Hematopoietic multipotent progenitor cell treated with erythropoietin and hydrocortisone succinate and interleukin-3 and kit ligand, for 8 days (in vitro differentiated cells): ENCODE measurements at regions not wholly inside any gene's neighbourhood (a gene's known extent, or its start where the extent isn't known, plus 50 kb on each side); places are given as distances from the start of the nearest gene placed in this dataset.
A peak's percentile ranks its signal among the peaks of the same experiment; 100 is the strongest.

Experiments
- DNase-seq: peaks from one replicate; pipeline ENCODE4 v3.0.0-alpha.2; 2015

GRCh38 chr22:27267145-27267544 lies 534.4 kb downstream of the MN1 start:
- DNase-seq = no peak

DNA sequence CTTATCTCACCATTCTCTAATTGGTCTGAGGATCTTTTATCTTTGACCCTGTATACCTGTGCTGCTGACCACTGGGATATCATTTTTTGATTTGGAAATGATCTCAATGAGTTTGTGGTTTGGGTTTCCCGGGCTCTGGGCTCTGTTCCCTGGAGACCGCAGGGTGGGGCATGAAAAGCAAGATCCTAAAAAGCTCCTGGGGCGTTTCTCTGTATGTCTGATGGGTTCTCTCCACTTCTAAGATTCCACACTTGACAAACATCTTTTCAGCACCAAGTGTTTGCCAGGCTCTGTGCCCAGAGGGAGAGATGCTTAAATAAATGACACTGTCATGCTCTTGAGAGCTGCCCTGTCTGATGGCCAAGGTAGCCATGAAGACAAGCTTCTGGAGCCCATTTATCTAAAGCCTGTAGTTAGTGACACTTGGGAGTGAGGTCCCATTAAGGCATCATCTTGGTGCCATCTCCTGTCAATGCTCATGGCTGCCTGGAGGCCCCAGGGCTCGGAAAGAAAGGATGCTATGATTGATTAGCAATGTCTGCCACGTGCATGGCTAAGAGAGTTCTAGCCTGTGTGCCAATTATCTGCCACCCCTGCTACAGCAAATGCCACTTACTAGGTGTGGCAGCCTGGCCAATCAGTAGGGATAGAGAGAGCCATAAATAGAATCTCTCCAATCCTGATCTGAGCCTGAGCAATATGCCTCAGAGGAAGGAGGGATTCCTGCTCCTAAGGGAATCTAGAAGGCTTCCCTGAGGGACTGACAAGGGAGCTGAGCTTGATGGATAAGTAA lies 531.6 kb downstream of the MN1 start:
- no peak for DNase-seq

- no peak for DNase-seq
These were observed 530.6 kb downstream of the MN1 start for GRCh38 chr22:27270818-27271510.

GRCh38 chr22:27273436-27273835 lies 528.1 kb downstream of the MN1 start:
- DNase-seq = no peak

GRCh38 chr22:27273853-27274252 lies 527.7 kb downstream of the MN1 start:
- no peak for DNase-seq

DNA sequence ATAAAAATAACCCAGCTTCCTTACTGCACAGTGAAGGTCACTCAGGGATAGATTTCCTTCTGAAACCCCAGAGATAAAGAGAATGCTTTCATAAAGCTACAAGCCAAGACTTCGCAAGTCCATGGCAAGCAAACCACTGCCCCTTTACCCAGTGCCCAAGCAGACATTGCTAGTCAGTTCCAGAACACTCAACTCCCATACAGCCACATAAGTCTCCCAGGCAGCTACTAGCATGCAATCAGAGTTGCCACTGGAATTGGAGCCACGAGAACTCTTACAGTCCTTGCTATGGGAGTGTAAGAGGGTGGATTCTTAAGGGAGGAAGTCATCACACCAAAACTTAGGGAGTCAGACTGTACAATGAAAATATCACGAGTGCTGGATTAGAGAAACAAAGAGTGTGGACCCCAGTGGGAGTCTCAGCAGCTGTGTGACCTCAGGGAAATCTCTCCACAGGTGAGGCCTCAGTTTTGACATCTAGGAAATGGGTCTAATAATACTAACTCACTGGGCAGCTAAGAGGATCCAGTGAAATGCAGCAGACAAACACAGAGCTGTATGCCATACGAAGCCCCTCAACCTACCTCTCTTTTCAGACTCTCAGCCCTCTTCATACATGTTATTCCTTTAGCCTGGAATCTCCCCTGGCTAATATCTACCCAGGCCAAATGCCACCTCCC lies 526.6 kb downstream of the MN1 start:
- DNase-seq = no peak

- no peak for DNase-seq
These were observed 522.6 kb downstream of the MN1 start for GRCh38 chr22:27278946-27279345.

- no peak for DNase-seq
These were observed 518.3 kb downstream of the MN1 start for GRCh38 chr22:27283240-27283639.

DNA sequence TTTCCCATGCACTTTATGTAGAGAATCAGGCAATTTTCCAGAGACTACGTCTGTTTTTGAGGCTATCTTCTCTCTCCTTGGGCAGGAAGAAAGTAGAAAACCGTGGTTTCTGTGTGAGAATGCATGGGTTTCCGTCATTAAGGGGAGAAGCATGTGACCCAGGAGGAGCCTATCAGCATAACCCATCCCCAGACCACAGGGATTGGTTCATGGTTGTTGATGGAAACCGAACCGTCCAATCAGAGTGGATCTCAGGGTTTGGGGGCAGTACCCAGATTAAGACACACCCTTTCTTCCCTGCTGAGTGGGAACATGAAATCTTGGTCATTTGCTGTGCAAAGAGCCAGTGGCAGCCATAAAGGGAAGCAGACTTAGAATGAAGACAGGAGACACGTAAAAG lies 517.8 kb downstream of the MN1 start:
- peak; percentile 27 for DNase-seq

DNA sequence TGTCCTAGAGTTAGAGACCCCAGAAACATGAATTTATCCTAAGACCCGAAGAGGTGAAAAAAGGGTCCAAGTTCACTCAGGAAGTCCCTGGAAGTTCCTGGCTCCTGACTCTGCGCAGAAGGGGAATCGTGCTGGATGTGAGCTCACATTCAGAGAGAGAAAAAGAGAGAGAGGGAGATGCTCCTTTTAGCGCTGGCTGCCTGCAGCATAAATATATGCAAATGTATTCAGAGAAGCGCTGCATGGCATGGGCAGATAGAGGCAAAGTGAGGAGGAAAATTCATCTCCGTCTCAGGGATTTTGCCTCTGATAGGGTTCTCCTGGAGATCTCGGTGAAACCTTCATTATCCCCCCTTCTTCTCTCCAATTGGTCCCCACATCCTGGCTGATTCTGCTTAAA lies 517.2 kb downstream of the MN1 start:
- no peak for DNase-seq

GRCh38 chr22:27286711-27287110 lies 514.8 kb downstream of the MN1 start:
- DNase-seq = no peak

- DNase-seq = no peak
These were observed 508.8 kb downstream of the MN1 start for GRCh38 chr22:27292542-27293299.

GRCh38 chr22:27293721-27294445 lies 507.7 kb downstream of the MN1 start:
- DNase-seq = no peak

- no peak for DNase-seq
These were observed 506.5 kb downstream of the MN1 start for GRCh38 chr22:27295040-27295439.

DNA sequence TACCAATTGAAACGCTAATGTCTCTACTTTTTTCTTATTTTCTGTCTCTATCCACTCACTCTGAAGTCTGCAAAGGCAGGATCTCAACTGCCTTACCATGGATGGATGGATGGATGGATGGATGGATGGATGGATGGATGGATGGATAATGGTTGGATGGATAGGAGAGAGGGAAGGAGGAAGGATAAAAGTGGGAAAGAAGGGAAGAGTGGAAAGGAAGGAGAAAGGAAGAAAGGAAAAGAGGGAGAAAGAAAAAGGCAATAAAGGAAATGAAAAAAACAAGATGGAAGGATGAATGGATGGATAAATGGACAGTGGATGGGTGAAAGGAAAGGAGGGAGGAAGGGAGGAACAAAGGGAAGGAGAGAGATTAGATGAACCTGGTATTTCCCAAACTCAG lies 506.0 kb downstream of the MN1 start:
- DNase-seq = no peak

- no peak for DNase-seq
These were observed 505.4 kb downstream of the MN1 start for GRCh38 chr22:27296091-27296675.

GRCh38 chr22:27297125-27297524 lies 504.4 kb downstream of the MN1 start:
- DNase-seq = no peak

GRCh38 chr22:27298332-27298731 lies 503.2 kb downstream of the MN1 start:
- DNase-seq = no peak

DNA sequence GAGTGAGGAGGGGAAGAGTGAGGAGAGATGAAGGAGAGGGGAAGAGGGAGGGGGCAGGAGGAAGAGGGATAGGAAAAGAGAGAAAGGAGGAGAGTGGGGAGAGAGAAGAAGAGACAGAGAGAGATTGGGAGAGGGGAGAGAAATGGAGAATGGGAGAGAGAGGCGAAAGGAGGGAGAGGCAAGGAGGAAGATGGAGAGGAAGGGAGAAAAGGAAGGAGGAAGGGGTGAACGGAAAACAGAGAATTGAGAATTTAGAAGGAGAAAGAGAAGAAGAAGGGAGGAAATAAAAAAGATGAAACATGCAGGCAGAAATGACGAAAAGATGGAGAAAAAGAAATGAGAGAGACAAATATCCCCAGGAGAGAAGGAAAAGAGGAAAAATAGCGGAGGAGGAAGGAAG lies 502.8 kb downstream of the MN1 start:
- DNase-seq = no peak

GRCh38 chr22:27299181-27300085 lies 502.1 kb downstream of the MN1 start:
- DNase-seq = peak; percentile 7
